B cell (primary cell): ENCODE measurements at regions not wholly inside any gene's neighbourhood (a gene's known extent, or its start where the extent isn't known, plus 50 kb on each side); places are given as distances from the start of the nearest gene placed in this dataset.

Experiments used
- EZH2 ChIP-seq: IDR thresholded peaks from 2 replicates; pipeline ENCODE4 v1.6.1; 2012; ENCODE audit warnings: borderline replicate concordance, low read depth, mild to moderate bottlenecking, moderate library complexity, low read length; ENCODE audit not compliant: insufficient read depth, poor library complexity, severe bottlenecking
- TF ChIP-seq, protein P1 (sequence below): fragments of 200-600 bp; IDR thresholded peaks from one replicate; pipeline ENCODE4 v1.8.0; 2022; ENCODE audit warnings: antibody characterized with exemption, mild to moderate bottlenecking

DNA sequence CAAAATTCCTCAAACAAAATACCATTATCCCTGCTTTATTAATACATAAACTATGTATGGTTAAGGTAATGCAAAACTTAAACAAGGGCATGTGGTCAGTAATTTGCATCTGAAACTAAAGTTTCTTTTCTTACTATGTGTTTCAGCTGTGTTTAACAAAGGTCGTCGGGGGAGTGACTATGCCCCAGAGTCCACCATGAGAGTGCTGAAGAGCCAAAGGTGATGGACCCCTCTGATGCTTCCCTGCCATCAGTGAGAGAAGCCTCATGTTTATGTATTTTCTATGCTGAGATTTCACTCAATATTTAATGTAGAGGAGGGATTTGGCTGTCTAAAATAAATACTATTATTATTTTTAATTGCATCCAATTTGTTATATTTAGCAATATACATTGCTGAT lies 707.2 kb upstream of the REG3G start:
- TF ChIP-seq, protein P1, sequence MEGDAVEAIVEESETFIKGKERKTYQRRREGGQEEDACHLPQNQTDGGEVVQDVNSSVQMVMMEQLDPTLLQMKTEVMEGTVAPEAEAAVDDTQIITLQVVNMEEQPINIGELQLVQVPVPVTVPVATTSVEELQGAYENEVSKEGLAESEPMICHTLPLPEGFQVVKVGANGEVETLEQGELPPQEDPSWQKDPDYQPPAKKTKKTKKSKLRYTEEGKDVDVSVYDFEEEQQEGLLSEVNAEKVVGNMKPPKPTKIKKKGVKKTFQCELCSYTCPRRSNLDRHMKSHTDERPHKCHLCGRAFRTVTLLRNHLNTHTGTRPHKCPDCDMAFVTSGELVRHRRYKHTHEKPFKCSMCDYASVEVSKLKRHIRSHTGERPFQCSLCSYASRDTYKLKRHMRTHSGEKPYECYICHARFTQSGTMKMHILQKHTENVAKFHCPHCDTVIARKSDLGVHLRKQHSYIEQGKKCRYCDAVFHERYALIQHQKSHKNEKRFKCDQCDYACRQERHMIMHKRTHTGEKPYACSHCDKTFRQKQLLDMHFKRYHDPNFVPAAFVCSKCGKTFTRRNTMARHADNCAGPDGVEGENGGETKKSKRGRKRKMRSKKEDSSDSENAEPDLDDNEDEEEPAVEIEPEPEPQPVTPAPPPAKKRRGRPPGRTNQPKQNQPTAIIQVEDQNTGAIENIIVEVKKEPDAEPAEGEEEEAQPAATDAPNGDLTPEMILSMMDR, result no peak
- TF ChIP-seq EZH2, result no peak
